HCT116 (cell line): ENCODE measurements at regions not wholly inside any gene's neighbourhood (a gene's known extent, or its start where the extent isn't known, plus 50 kb on each side); places are given as distances from the start of the nearest gene placed in this dataset.

Experiments
- EZH2phosphoT487 ChIP-seq: fragments of 200-600 bp; IDR thresholded peaks from 2 replicates; pipeline ENCODE4 v1.6.1; 2018; ENCODE audit warnings: antibody characterized with exemption, borderline replicate concordance
- POLR2AphosphoS5 ChIP-seq: IDR thresholded peaks from 2 replicates; pipeline ENCODE4 v1.6.1; 2011; ENCODE audit warnings: mild to moderate bottlenecking, low read depth, low read length, moderate library complexity
- TF ChIP-seq, protein P1 (sequence below), 3 experiments: fragments of 200-600 bp in 1 of 3; sonication (generic) in 1 of 3; IDR thresholded peaks in 2 of 3; conservative IDR thresholded peaks in 1 of 3; 2 replicates each; pipeline ENCODE4 v1.5.1; 2012 to 2017; ENCODE audit warnings: low read depth in 2 of 3, low read length in 2 of 3, antibody characterized with exemption in 1 of 3, borderline replicate concordance in 1 of 3, control low read depth in 1 of 3, mild to moderate bottlenecking in 1 of 3, mixed read lengths in 1 of 3, mixed run types in 1 of 3, moderate library complexity in 1 of 3; ENCODE audit not compliant: insufficient read depth in 1 of 3

- TF ChIP-seq EZH2phosphoT487, result no peak
- TF ChIP-seq, protein P1, sequence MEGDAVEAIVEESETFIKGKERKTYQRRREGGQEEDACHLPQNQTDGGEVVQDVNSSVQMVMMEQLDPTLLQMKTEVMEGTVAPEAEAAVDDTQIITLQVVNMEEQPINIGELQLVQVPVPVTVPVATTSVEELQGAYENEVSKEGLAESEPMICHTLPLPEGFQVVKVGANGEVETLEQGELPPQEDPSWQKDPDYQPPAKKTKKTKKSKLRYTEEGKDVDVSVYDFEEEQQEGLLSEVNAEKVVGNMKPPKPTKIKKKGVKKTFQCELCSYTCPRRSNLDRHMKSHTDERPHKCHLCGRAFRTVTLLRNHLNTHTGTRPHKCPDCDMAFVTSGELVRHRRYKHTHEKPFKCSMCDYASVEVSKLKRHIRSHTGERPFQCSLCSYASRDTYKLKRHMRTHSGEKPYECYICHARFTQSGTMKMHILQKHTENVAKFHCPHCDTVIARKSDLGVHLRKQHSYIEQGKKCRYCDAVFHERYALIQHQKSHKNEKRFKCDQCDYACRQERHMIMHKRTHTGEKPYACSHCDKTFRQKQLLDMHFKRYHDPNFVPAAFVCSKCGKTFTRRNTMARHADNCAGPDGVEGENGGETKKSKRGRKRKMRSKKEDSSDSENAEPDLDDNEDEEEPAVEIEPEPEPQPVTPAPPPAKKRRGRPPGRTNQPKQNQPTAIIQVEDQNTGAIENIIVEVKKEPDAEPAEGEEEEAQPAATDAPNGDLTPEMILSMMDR (IDR thresholded peaks at IDR 0.05 in 2 of 3, conservative IDR thresholded peaks at IDR 0.05 in 1 of 3; ENCODE audit: borderline replicate concordance in 1 of 3, insufficient read depth in 1 of 3, low read depth in 2 of 3, low read length in 2 of 3), result no peak
- no peak for TF ChIP-seq POLR2AphosphoS5
These were observed 158.4 kb downstream of the DUSP10 start for GRCh38 chr1:221583465-221583864.
